NB4 (cell line): ENCODE measurements at regions not wholly inside any gene's neighbourhood (a gene's known extent, or its start where the extent isn't known, plus 50 kb on each side); places are given as distances from the start of the nearest gene placed in this dataset.

Experiments
- DNase-seq: peaks from one replicate; pipeline ENCODE4 v3.0.0; 2010; ENCODE audit warnings: low read depth
- H3K4me3 ChIP-seq: one replicate; pipeline ENCODE4 v1.5.1; 2011; ENCODE audit warnings: mild to moderate bottlenecking, low read depth, low read length, moderate library complexity
- MYC ChIP-seq: IDR thresholded peaks from 2 replicates; pipeline ENCODE4 v1.6.1; 2011; ENCODE audit warnings: low read depth, low read length
- POLR2A ChIP-seq: IDR thresholded peaks from 2 replicates; pipeline ENCODE4 v1.6.1; 2011; ENCODE audit warnings: mild to moderate bottlenecking; ENCODE audit not compliant: insufficient read length; ENCODE audit errors: extremely low read depth
- TF ChIP-seq, protein P1 (sequence below): IDR thresholded peaks from one replicate; pipeline ENCODE4 v1.5.1; 2012; ENCODE audit warnings: low read depth, low read length
- TF ChIP-seq, protein P2 (sequence below): IDR thresholded peaks from 2 replicates; pipeline ENCODE4 v1.6.1; 2011; ENCODE audit warnings: low read depth, low read length

DNA sequence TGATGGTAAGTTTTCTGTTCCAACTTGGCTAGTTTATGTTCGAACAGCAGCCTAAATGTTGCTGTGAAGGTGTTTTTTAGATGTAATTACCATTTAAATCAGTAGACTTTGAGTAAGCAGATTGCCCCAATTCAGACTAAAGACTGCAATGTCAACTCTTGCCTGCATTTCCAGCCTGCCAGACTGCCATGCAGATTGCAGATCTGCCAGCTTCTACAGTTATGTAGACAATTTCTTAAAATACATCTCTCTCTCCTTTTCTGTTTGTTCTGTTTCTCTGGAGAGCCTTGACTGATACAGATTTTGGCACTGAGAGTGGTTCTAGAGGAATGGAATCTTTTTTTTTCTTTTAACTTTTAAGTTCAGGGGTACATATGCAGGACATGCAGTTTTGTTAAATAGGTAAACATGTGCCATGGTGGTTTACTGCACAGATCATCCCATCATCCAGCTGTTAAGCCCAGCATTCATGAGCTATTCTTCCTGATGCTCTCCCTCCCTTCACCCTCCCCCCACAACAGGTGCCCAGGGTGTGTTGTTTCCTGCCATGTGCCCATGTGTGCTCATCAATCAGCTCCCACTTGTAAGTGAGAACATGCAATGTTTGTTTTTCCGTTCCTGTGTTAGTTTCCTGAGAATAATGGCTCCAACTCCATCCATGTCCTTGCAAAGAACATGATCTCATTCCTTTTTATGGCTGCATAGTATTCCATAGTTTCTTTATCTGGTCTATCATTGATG is 227.8 kb downstream of the CPE start:
- H3K4me3 ChIP-seq = no peak overlapping the region
- DNase-seq = no peak
- TF ChIP-seq, protein P1, sequence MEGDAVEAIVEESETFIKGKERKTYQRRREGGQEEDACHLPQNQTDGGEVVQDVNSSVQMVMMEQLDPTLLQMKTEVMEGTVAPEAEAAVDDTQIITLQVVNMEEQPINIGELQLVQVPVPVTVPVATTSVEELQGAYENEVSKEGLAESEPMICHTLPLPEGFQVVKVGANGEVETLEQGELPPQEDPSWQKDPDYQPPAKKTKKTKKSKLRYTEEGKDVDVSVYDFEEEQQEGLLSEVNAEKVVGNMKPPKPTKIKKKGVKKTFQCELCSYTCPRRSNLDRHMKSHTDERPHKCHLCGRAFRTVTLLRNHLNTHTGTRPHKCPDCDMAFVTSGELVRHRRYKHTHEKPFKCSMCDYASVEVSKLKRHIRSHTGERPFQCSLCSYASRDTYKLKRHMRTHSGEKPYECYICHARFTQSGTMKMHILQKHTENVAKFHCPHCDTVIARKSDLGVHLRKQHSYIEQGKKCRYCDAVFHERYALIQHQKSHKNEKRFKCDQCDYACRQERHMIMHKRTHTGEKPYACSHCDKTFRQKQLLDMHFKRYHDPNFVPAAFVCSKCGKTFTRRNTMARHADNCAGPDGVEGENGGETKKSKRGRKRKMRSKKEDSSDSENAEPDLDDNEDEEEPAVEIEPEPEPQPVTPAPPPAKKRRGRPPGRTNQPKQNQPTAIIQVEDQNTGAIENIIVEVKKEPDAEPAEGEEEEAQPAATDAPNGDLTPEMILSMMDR = no peak
- TF ChIP-seq, protein P2, sequence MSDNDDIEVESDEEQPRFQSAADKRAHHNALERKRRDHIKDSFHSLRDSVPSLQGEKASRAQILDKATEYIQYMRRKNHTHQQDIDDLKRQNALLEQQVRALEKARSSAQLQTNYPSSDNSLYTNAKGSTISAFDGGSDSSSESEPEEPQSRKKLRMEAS = no peak
- TF ChIP-seq MYC = no peak

DNA sequence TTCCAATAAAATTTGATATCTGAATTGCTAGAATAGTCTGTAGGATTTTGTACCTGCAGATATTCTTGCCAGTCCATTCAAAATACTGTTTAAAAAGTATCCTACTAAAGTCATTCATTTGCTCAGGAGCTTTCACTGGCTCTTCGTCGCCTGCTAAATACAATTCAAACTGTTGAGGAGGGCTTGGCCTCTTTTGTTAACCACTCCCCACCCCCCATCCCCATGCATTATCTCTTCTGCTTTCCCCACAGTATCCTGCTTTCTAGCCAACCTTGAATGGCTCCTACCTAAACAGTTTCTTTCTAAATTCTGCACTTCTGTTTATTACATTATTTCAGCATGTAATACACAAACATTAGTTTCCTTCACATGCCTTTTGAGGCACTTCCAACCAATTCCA is 230.8 kb downstream of the CPE start:
- TF ChIP-seq POLR2A (no peak), MYC (no peak)
- TF ChIP-seq, protein P1 = no peak
- TF ChIP-seq, protein P2 = no peak
- H3K4me3 ChIP-seq = no peak overlapping the region
- DNase-seq = no peak

DNA sequence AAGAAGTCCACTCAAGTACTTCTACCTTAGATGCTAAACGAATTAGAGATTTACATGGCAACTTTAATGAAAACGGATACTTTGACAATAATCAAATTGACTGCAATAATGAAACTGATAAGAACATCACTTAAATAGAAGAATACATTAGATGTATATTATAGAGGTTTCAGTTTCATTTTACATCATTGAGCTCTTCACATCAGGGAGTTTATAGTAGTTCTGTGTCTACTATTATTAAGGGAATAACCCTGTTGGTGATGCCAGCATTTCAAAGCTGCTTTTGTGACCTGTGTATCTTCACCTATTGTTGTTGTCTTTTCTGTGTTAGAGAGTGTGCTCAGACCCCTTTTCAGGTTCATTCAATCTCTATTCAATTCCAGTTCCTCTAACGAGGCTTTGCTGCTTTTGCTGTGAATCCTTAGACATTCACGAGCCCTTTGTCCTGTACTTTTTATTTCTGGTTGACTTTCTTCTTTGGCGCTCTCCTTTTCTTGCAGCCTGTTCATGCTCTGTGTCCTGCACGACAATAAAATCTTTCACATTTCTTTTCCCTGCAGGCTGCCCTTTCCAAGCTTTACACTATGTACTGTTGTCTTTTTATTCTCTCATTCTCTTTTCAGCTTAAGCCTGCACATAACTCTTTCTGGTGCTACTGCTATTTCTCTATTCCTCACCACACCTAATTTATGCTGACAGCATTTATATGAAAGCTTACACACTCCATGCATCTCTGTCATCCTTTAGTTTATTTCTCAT is 232.1 kb downstream of the CPE start:
- DNase-seq = no peak
- no peak overlapping the region for H3K4me3 ChIP-seq
- TF ChIP-seq, protein P1 = no peak
- no peak for TF ChIP-seq POLR2A

DNA sequence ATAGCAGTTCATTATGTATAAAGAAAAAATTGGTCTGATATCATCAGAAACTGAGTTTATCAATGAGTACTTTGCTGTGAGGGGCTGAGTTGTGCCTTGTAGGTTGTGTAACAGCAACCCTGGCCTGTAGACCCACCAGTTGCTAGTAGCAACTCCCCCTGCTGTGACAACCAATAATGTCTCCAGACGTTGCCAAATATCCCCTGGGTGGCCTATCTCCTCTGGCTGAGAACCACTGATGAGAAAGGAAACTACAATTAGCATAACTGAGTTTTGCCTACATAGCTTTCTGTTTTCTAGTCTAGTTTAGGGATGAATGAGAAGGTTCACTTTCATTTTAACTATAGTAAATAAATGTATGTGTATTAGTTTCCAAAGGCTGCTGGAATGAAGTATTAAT is 234.1 kb downstream of the CPE start:
- no peak for TF ChIP-seq POLR2A
- TF ChIP-seq, protein P2 = no peak
- TF ChIP-seq, protein P1 = no peak
- no peak for TF ChIP-seq MYC
- H3K4me3 ChIP-seq = no peak overlapping the region
- peak; percentile 11 for DNase-seq

DNA sequence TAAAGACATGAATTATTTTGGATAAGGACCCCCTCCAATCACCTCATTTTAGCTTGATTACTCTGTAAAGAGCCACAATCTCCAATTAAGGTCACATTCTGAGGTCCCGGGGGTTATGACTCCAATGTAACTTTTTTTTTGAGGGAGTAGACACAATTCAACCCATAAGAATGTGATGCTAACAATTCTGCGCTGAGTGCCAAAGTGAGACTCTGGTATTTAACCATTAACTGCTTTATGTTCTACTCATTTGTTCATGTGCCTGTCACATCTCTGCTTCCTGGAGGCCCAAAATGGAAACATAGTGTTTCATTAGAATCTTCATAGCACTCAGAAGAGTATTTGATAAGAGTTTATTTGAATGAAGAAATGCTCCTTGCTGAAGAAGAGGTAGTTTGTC is 234.8 kb downstream of the CPE start:
- TF ChIP-seq, protein P2 = no peak
- TF ChIP-seq POLR2A (no peak), MYC (no peak)
- TF ChIP-seq, protein P1 = no peak
- no peak overlapping the region for H3K4me3 ChIP-seq

More for the DNA sequence above, 234.8 kb downstream of the CPE start:
- DNase-seq = no peak
